Astrocyte of the cerebellum (primary cell): ENCODE measurements at regions not wholly inside any gene's neighbourhood (a gene's known extent, or its start where the extent isn't known, plus 50 kb on each side); places are given as distances from the start of the nearest gene placed in this dataset.
"Not testable (repeated sequence)": the region's sequence is repeated elsewhere in the genome, so short reads cannot be mapped to it uniquely, and the experiment has no call there.

Experiments
- DNase-seq: peaks from one replicate; pipeline ENCODE4 v3.0.0-alpha.2; 2011; ENCODE audit warnings: low read depth
- H3K4me3 ChIP-seq: 2 replicates; pipeline ENCODE4 v1.5.1; 2011; ENCODE audit warnings: mild to moderate bottlenecking, low read depth, low read length, moderate library complexity
- in situ Hi-C: cut with HindIII; loops from 2 replicates; pipeline ENCODE4 v1.10.0; 2017; ENCODE audit warnings: low sequenced_read_pairs
- TF ChIP-seq, protein P1 (sequence below): IDR thresholded peaks from 2 replicates; pipeline ENCODE4 v1.5.1; 2012; ENCODE audit warnings: low read length, low read depth, moderate library complexity, mild to moderate bottlenecking; ENCODE audit errors: missing control alignments

DNA sequence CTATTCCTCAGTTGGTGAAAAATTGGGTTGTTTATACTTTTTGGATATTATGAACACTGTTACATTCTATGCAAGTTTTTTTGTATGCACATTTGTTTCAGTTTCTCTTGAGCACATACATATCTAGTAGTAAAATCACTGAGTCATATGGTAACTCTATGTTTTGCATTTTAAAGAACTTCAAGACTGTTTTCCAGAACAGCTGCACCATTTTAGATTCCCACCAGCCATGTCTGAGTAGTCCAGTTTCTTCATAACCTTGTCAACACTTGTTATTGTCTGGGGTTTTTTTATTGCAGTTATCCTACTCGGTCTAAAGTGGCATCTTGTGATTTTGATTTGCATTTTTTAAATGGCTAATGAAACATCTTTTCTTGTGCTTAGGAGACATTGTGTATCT, 100.3 kb upstream of the OTOS start:
- no peak for DNase-seq
- no peak overlapping the region for H3K4me3 ChIP-seq
- in situ Hi-C loops, result no loop called here
- TF ChIP-seq, protein P1, sequence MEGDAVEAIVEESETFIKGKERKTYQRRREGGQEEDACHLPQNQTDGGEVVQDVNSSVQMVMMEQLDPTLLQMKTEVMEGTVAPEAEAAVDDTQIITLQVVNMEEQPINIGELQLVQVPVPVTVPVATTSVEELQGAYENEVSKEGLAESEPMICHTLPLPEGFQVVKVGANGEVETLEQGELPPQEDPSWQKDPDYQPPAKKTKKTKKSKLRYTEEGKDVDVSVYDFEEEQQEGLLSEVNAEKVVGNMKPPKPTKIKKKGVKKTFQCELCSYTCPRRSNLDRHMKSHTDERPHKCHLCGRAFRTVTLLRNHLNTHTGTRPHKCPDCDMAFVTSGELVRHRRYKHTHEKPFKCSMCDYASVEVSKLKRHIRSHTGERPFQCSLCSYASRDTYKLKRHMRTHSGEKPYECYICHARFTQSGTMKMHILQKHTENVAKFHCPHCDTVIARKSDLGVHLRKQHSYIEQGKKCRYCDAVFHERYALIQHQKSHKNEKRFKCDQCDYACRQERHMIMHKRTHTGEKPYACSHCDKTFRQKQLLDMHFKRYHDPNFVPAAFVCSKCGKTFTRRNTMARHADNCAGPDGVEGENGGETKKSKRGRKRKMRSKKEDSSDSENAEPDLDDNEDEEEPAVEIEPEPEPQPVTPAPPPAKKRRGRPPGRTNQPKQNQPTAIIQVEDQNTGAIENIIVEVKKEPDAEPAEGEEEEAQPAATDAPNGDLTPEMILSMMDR, result no peak

DNA sequence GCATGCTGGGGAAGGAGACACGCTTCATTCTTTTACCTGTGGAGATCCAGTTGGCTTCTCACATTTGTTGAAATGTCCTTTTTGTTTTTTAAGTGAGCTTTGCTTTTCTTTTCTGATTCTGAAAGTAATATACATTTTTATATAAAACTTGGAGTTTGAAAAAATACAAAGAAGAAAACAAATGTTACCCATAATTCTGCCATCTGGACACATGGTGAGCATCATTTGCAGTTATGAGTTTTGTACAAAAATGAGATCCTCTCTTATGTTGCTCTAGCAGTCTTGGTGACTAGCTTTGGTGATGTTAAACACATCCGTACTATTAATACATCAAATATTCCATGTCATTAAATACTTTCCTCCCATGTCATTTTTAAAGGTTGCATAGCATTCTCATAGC, 101.1 kb upstream of the OTOS start:
- no peak overlapping the region for H3K4me3 ChIP-seq
- no peak for DNase-seq
- TF ChIP-seq, protein P1, result no peak
- in situ Hi-C loops, result no loop called here

DNA sequence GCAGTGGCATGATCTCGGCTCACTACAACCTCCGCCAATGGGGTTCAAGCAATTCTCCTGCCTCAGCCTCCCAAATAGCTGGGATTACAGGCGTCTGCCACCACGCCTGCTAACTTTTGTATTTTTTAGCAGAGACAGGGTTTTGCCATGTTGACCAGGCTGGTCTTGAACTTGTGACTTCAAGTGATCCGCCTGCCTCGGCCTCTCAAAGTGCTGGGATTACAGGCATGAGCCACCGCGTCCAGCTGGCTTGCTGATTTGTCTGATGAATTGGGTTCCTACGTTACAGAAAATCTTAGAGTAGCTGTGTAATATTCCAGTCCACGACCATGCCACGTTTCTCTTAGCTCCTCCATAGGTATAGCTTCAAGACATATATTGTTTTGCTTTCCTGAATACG, 102.6 kb upstream of the OTOS start:
- DNase-seq, H3K4me3 ChIP-seq, in situ Hi-C loops: not testable (repeated sequence)

GRCh38 chr2:240244543-240244942, 104.1 kb upstream of the OTOS start:
- H3K4me3 ChIP-seq, result no peak overlapping the region
- no peak for DNase-seq
- in situ Hi-C loops, result no loop called here
- TF ChIP-seq, protein P1, result no peak

DNA sequence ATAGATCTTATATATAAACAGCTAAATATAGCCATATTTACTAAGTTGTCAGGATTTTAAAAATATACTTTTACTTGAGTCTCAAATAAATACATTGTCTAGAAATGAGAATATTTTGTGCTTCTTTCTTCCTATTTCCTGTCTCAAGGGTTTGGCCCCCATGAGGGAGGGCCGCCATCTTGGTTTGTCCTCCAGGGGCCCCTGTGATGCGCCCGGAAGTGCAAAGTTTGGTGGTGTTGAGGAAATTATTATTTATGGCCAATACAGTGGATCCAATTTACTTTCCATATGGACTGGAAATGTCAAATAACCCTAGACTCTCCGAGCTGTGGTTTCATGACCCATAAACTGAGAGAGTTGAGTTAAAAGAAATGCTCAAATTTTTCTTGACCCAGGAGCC, 104.7 kb upstream of the OTOS start:
- in situ Hi-C loops, result no loop called here
- TF ChIP-seq, protein P1, result no peak
- no peak for DNase-seq
- H3K4me3 ChIP-seq, result no peak overlapping the region

DNA sequence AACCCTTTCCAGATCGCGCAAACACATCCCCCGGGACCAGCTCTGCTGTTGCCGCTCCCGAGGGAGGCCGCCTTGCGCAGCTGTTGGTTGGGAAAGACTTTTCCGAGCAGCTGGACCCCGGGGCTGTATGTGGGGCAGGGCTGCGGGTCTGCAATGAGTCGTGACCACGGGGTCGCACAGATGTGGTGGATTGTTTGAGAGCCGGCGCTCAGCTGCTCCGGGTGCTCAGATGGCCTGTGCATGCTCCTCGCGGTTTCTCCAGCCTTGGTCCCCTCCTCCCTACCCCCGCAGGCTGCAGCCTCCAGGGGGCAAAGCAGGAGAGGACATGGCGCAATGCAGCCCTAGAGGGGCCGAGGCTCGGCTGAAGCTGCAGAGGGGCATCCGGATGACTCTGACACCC, 105.2 kb upstream of the OTOS start:
- H3K4me3 ChIP-seq, result no peak overlapping the region
- no peak for DNase-seq
- in situ Hi-C loops, result no loop called here
- TF ChIP-seq, protein P1, result no peak

- in situ Hi-C loops, result no loop called here
- H3K4me3 ChIP-seq, result no peak overlapping the region
These were observed 105.8 kb upstream of the OTOS start for GRCh38 chr2:240246173-240246820.

More at GRCh38 chr2:240246173-240246820, 105.8 kb upstream of the OTOS start:
- no peak for DNase-seq
- TF ChIP-seq, protein P1, result no peak
